Testis (tissue), 2 donors: ENCODE measurements at regions not wholly inside any gene's neighbourhood (a gene's known extent, or its start where the extent isn't known, plus 50 kb on each side); places are given as distances from the start of the nearest gene placed in this dataset.

Experiments
- DNase-seq: peaks from one replicate; pipeline ENCODE4 v3.0.0-alpha.2; 2019
- H3K27ac ChIP-seq, 2 donors: fragments of 200-600 bp; sonication (generic); one replicate each; pipeline ENCODE4 v1.5.1; 2019
- H3K27me3 ChIP-seq: fragments of 200-600 bp; sonication (generic); one replicate; pipeline ENCODE4 v1.5.1; 2019
- H3K36me3 ChIP-seq: fragments of 200-600 bp; sonication (generic); one replicate; pipeline ENCODE4 v1.5.1; 2017; ENCODE audit warnings: low read depth; ENCODE audit errors: missing control alignments
- H3K4me1 ChIP-seq: fragments of 200-600 bp; sonication (generic); one replicate; pipeline ENCODE4 v1.5.1; 2019
- H3K4me3 ChIP-seq, 2 donors: fragments of 200-600 bp; sonication (generic); one replicate each; pipeline ENCODE4 v1.5.1; 2017 to 2019
- H3K9me3 ChIP-seq: fragments of 200-600 bp; sonication (generic); one replicate; pipeline ENCODE4 v1.5.1; 2017
- POLR2A ChIP-seq: fragments of 450-650 bp; IDR thresholded peaks from one replicate; pipeline ENCODE4 v1.6.1; 2017; ENCODE audit warnings: antibody characterized with exemption, mild to moderate bottlenecking, moderate library complexity
- WGBS, 2 donors: methylation state at CpG; one replicate each; pipeline ENCODE4 v1.1.5; 2018; 5-methylcytosine and 5-hydroxymethylcytosine counted together
- intact Hi-C: fragments of 100-400 bp; cut with DNase I; formaldehyde crosslinking; loops from one replicate; pipeline ENCODE4 v1.15.1; 2023; ENCODE audit warnings: low total_unique reads
- TF ChIP-seq, protein P1 (sequence below), 3 experiments: fragments of 450-650 bp in 2 of 3; fragments of 200-600 bp in 1 of 3; sonication (generic) in 1 of 3; IDR thresholded peaks; one replicate each; pipeline ENCODE4 v1.5.1; 2016 to 2019; ENCODE audit warnings: antibody characterized with exemption in 3 of 3, mild to moderate bottlenecking in 2 of 3, moderate library complexity in 1 of 3

DNA sequence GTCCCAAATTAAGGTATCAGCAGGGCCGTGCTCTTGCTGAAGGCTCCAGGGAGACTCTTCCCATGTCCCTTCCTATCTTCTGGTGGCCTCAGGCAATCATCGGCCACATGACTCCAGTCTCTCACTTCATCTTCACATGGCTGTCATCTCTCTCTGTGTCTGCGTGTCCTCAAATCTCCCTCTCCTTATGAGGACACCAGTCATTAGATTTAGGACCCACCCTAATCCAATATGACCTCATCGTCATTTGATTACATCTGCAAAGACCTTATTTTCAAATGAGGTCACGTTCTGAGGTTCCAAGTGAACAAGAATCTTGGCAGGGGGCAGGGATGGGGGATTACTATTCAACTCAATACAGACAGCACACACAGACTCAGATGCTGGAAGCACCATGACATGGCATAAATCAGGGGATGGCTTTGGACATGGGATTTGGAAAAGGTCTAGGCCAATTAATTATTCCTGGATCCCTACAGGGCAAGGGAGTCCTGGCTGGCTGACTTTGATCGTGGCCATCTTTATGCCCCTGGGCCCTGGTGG is 210.0 kb upstream of the SKOR2 start:
- H3K4me1 ChIP-seq: no peaks in the 10 kb centered on the region
- no peak for DNase-seq
- H3K36me3 ChIP-seq: no peaks in the 10 kb centered on the region
- TF ChIP-seq, protein P1, sequence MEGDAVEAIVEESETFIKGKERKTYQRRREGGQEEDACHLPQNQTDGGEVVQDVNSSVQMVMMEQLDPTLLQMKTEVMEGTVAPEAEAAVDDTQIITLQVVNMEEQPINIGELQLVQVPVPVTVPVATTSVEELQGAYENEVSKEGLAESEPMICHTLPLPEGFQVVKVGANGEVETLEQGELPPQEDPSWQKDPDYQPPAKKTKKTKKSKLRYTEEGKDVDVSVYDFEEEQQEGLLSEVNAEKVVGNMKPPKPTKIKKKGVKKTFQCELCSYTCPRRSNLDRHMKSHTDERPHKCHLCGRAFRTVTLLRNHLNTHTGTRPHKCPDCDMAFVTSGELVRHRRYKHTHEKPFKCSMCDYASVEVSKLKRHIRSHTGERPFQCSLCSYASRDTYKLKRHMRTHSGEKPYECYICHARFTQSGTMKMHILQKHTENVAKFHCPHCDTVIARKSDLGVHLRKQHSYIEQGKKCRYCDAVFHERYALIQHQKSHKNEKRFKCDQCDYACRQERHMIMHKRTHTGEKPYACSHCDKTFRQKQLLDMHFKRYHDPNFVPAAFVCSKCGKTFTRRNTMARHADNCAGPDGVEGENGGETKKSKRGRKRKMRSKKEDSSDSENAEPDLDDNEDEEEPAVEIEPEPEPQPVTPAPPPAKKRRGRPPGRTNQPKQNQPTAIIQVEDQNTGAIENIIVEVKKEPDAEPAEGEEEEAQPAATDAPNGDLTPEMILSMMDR (IDR thresholded peaks at IDR 0.05): no peak
- TF ChIP-seq POLR2A: no peak
- no peaks in the 10 kb centered on the region for H3K9me3 ChIP-seq
- H3K27ac ChIP-seq: no peak overlapping the region
- WGBS, 2 donors: 84 to 88% methylated on average over 6 of the region's 6 CpGs
- intact Hi-C loops: no loop called here
- H3K4me3 ChIP-seq: no peak overlapping the region
- H3K27me3 ChIP-seq: no peaks in the 10 kb centered on the region

DNA sequence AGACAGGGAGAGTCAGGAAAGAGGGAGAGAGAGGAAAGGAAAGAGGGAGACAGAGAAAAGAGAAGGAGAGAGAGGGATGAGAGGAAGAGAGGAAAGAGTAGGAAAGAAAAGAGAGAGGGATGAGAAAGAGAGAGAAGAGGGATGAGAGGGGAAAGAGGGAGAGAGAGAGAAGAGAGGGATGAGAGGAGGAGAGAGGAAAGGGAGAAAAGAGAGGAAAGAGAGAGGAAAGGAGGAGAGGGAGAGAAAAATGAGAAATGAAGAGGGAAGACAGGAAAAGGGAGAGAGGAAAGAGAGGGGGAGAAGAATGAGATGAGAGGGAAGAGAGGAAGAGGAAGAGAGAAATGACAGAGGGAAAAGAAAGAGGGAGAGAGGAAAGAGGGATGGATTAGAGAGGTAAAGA is 207.0 kb upstream of the SKOR2 start:
- TF ChIP-seq POLR2A: no peak
- TF ChIP-seq, protein P1 (IDR thresholded peaks at IDR 0.05): no peak
- no peak overlapping the region for H3K4me3 ChIP-seq
- intact Hi-C loops: no loop called here
- no peaks in the 10 kb centered on the region for H3K36me3 ChIP-seq
- H3K4me1 ChIP-seq: no peaks in the 10 kb centered on the region
- no peaks in the 10 kb centered on the region for H3K9me3 ChIP-seq
- no peak for DNase-seq
- no peaks in the 10 kb centered on the region for H3K27me3 ChIP-seq
- no peak overlapping the region for H3K27ac ChIP-seq

DNA sequence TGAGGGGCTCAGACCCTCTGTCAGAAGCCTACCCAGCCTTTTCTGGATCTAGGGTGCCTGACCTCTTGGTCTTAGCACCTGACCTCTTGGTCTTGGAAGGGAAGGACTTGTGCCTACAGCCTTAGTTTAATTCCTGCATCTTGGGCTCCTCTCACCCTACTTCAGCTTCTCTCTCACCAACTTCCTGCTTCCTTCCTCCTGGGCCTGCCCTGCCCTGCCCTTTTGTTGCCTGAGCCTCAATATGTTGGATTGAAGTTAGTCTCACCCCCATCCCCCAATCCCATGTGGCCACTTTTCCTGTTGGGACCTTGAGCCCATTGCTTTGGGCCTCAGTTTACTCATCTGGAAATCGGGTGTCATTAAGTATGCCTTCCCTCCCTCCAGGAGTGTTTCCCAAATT is 206.2 kb upstream of the SKOR2 start:
- intact Hi-C loops: no loop called here
- no peaks in the 10 kb centered on the region for H3K9me3 ChIP-seq
- no peaks in the 10 kb centered on the region for H3K4me1 ChIP-seq
- no peak overlapping the region for H3K27ac ChIP-seq
- no peaks in the 10 kb centered on the region for H3K27me3 ChIP-seq
- 81 to 91% methylated on average over 1 of the region's 1 CpG for WGBS, 2 donors
- no peak for DNase-seq
- TF ChIP-seq, protein P1 (IDR thresholded peaks at IDR 0.05): no peak
- no peak for TF ChIP-seq POLR2A
- no peaks in the 10 kb centered on the region for H3K36me3 ChIP-seq
- no peak overlapping the region for H3K4me3 ChIP-seq

DNA sequence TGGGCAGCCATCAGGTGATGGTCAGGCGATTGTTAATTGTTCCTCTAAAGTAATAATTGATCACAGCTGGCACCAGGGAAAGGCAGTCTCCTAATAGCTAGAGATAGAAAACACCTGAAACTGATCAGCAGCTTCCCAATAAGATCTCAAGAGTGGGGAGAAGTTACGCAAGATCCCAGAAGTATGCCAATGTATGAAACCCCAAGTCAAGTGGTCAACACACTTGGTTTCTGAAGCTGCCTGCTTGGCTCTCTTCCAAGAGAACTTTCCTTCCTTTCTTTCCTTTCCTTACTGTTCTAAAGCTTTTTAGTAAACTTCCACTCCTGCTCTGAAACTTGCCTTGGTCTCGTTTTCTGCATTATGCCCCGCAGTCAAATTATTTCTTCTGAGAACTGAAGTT is 201.6 kb upstream of the SKOR2 start:
- WGBS, 2 donors: 84 to 92% methylated on average over 4 of the region's 4 CpGs
- no peak for DNase-seq

DNA sequence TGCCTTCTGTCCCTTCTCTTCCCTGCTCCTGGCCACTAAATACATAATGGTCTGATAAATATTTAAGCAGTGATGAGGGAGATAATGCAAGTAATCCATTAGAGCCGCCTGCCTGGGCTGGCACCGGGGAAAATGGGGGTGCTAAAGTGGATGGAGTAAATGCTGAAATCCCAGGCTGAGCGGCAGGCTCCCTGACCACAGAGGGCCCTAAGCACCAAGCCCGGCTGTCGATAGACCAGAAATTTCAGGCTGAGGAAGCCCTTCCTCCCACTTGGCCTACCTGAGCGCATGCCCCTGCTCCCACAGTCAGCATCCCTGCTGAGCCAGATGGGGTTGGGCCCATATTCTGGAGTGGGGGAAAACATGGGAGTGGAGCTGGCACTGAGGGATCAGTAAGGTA is 197.5 kb upstream of the SKOR2 start:
- intact Hi-C loops: no loop called here
- TF ChIP-seq POLR2A: no peak
- TF ChIP-seq, protein P1 (IDR thresholded peaks at IDR 0.05): no peak
- Histone ChIP-seq H3K4me3 (no peak overlapping the region), H3K27ac (no peak overlapping the region), H3K36me3 (no peaks in the 10 kb centered on the region), H3K4me1 (no peaks in the 10 kb centered on the region), H3K27me3 (no peaks in the 10 kb centered on the region), H3K9me3 (no peaks in the 10 kb centered on the region)
- WGBS, 2 donors: 84 to 99% methylated on average over 5 to 6 of the region's 6 CpGs
- no peak for DNase-seq

More for the DNA sequence above, 201.6 kb upstream of the SKOR2 start:
- H3K4me1 ChIP-seq: no peaks in the 10 kb centered on the region
- no peaks in the 10 kb centered on the region for H3K27me3 ChIP-seq
- no peaks in the 10 kb centered on the region for H3K9me3 ChIP-seq
- intact Hi-C loops: no loop called here
- H3K36me3 ChIP-seq: no peaks in the 10 kb centered on the region
- no peak overlapping the region for H3K4me3 ChIP-seq
- H3K27ac ChIP-seq: no peak overlapping the region
- TF ChIP-seq, protein P1 (IDR thresholded peaks at IDR 0.05): no peak
- no peak for TF ChIP-seq POLR2A
